ENCODE measurements at regions not wholly inside any gene's neighbourhood (a gene's known extent, or its start where the extent isn't known, plus 50 kb on each side); places are given as distances from the start of the nearest gene placed in this dataset.

GRCh38 chr9:16252616-16253015, 617.9 kb downstream of the BNC2 start:
- no peaks in the 10 kb centered on the region for H3K27me3 ChIP-seq (ENCODE audit: control insufficient read depth, insufficient read depth, low read length)

GRCh38 chr9:16254674-16255073, 615.8 kb downstream of the BNC2 start:
- no peak for DNase-seq
- no peak overlapping the region for H3K27ac ChIP-seq (ENCODE audit: low read length)
- H3K36me3 ChIP-seq (ENCODE audit: control insufficient read depth, insufficient read depth, low read length), result no peaks in the 10 kb centered on the region
- no peaks in the 10 kb centered on the region for H3K9me3 ChIP-seq (ENCODE audit: control insufficient read depth, low read depth, low read length)
- WGBS (ENCODE audit: insufficient coverage, low lambda C conversion rate), result no CpG with 5 or more reads among the region's 4 CpGs
- no peak overlapping the region for H3K4me3 ChIP-seq (ENCODE audit: low read length)
- no peaks in the 10 kb centered on the region for H3K4me1 ChIP-seq (ENCODE audit: control insufficient read depth, insufficient read depth, low read length)
- no peaks in the 10 kb centered on the region for H3K27me3 ChIP-seq (ENCODE audit: control insufficient read depth, insufficient read depth, low read length)

More at GRCh38 chr9:16252616-16253015, 617.9 kb downstream of the BNC2 start:
- Histone ChIP-seq H3K27ac (ENCODE audit: low read length) (no peak overlapping the region), H3K36me3 (ENCODE audit: control insufficient read depth, insufficient read depth, low read length) (no peaks in the 10 kb centered on the region), H3K4me3 (ENCODE audit: low read length) (no peak overlapping the region), H3K9me3 (ENCODE audit: control insufficient read depth, low read depth, low read length) (no peaks in the 10 kb centered on the region), H3K4me1 (ENCODE audit: control insufficient read depth, insufficient read depth, low read length) (no peaks in the 10 kb centered on the region)
- 83% methylated on average over 1 of the region's 5 CpGs for WGBS (ENCODE audit: insufficient coverage, low lambda C conversion rate)
- DNase-seq, result no peak

- Histone ChIP-seq H3K36me3 (ENCODE audit: control insufficient read depth, insufficient read depth, low read length) (no peaks in the 10 kb centered on the region), H3K27ac (ENCODE audit: low read length) (no peak overlapping the region), H3K27me3 (ENCODE audit: control insufficient read depth, insufficient read depth, low read length) (no peaks in the 10 kb centered on the region), H3K4me1 (ENCODE audit: control insufficient read depth, insufficient read depth, low read length) (no peaks in the 10 kb centered on the region), H3K9me3 (ENCODE audit: control insufficient read depth, low read depth, low read length) (no peaks in the 10 kb centered on the region), H3K4me3 (ENCODE audit: low read length) (no peak overlapping the region)
- DNase-seq, result no peak
- WGBS (ENCODE audit: insufficient coverage, low lambda C conversion rate), result 70% methylated on average over 2 of the region's 4 CpGs
Observed at GRCh38 chr9:16255217-16255616, 615.3 kb downstream of the BNC2 start.

- no peaks in the 10 kb centered on the region for H3K27me3 ChIP-seq (ENCODE audit: control insufficient read depth, insufficient read depth, low read length)
- DNase-seq, result no peak
- H3K9me3 ChIP-seq (ENCODE audit: control insufficient read depth, low read depth, low read length), result no peaks in the 10 kb centered on the region
- H3K36me3 ChIP-seq (ENCODE audit: control insufficient read depth, insufficient read depth, low read length), result no peaks in the 10 kb centered on the region
- WGBS (ENCODE audit: insufficient coverage, low lambda C conversion rate), result no CpG with 5 or more reads among the region's 2 CpGs
- no peak overlapping the region for H3K27ac ChIP-seq (ENCODE audit: low read length)
- no peaks in the 10 kb centered on the region for H3K4me1 ChIP-seq (ENCODE audit: control insufficient read depth, insufficient read depth, low read length)
- H3K4me3 ChIP-seq (ENCODE audit: low read length), result no peak overlapping the region
Observed at GRCh38 chr9:16257604-16258003, 612.9 kb downstream of the BNC2 start.

GRCh38 chr9:16258191-16258590, 612.3 kb downstream of the BNC2 start:
- WGBS (ENCODE audit: insufficient coverage, low lambda C conversion rate), result no CpG with 5 or more reads among the region's 12 CpGs
- Histone ChIP-seq H3K27me3 (ENCODE audit: control insufficient read depth, insufficient read depth, low read length) (no peaks in the 10 kb centered on the region), H3K4me1 (ENCODE audit: control insufficient read depth, insufficient read depth, low read length) (no peaks in the 10 kb centered on the region), H3K4me3 (ENCODE audit: low read length) (no peak overlapping the region), H3K27ac (ENCODE audit: low read length) (no peak overlapping the region), H3K9me3 (ENCODE audit: control insufficient read depth, low read depth, low read length) (no peaks in the 10 kb centered on the region), H3K36me3 (ENCODE audit: control insufficient read depth, insufficient read depth, low read length) (no peaks in the 10 kb centered on the region)
- DNase-seq, result no peak

GRCh38 chr9:16258708-16259107, 611.8 kb downstream of the BNC2 start:
- H3K4me1 ChIP-seq (ENCODE audit: control insufficient read depth, insufficient read depth, low read length), result no peaks in the 10 kb centered on the region
- H3K9me3 ChIP-seq (ENCODE audit: control insufficient read depth, low read depth, low read length), result no peaks in the 10 kb centered on the region
- no peaks in the 10 kb centered on the region for H3K36me3 ChIP-seq (ENCODE audit: control insufficient read depth, insufficient read depth, low read length)
- DNase-seq, result no peak
- H3K4me3 ChIP-seq (ENCODE audit: low read length), result no peak overlapping the region
- H3K27ac ChIP-seq (ENCODE audit: low read length), result no peak overlapping the region
- no peaks in the 10 kb centered on the region for H3K27me3 ChIP-seq (ENCODE audit: control insufficient read depth, insufficient read depth, low read length)
- 77% methylated on average over 4 of the region's 8 CpGs for WGBS (ENCODE audit: insufficient coverage, low lambda C conversion rate)

GRCh38 chr9:16262477-16263261, 607.8 kb downstream of the BNC2 start:
- no CpG with 5 or more reads among the region's 14 CpGs for WGBS (ENCODE audit: insufficient coverage, low lambda C conversion rate)
- H3K9me3 ChIP-seq (ENCODE audit: control insufficient read depth, low read depth, low read length), result no peaks in the 10 kb centered on the region
- H3K4me3 ChIP-seq (ENCODE audit: low read length), result no peak overlapping the region
- H3K27me3 ChIP-seq (ENCODE audit: control insufficient read depth, insufficient read depth, low read length), result no peaks in the 10 kb centered on the region
- H3K27ac ChIP-seq (ENCODE audit: low read length), result no peak overlapping the region
- DNase-seq, result no peak
- no peaks in the 10 kb centered on the region for H3K4me1 ChIP-seq (ENCODE audit: control insufficient read depth, insufficient read depth, low read length)
- H3K36me3 ChIP-seq (ENCODE audit: control insufficient read depth, insufficient read depth, low read length), result no peaks in the 10 kb centered on the region

- Histone ChIP-seq H3K9me3 (ENCODE audit: control insufficient read depth, low read depth, low read length) (no peaks in the 10 kb centered on the region), H3K27ac (ENCODE audit: low read length) (no peak overlapping the region), H3K4me3 (ENCODE audit: low read length) (no peak overlapping the region), H3K4me1 (ENCODE audit: control insufficient read depth, insufficient read depth, low read length) (no peaks in the 10 kb centered on the region), H3K27me3 (ENCODE audit: control insufficient read depth, insufficient read depth, low read length) (no peaks in the 10 kb centered on the region), H3K36me3 (ENCODE audit: control insufficient read depth, insufficient read depth, low read length) (no peaks in the 10 kb centered on the region)
- no peak for DNase-seq
- no CpG with 5 or more reads among the region's 5 CpGs for WGBS (ENCODE audit: insufficient coverage, low lambda C conversion rate)
Observed at GRCh38 chr9:16265688-16266087, 604.8 kb downstream of the BNC2 start.

- no peaks in the 10 kb centered on the region for H3K9me3 ChIP-seq (ENCODE audit: control insufficient read depth, low read depth, low read length)
- no peaks in the 10 kb centered on the region for H3K27me3 ChIP-seq (ENCODE audit: control insufficient read depth, insufficient read depth, low read length)
- peak in 1 of 2 donors; percentile 21 for DNase-seq
- H3K4me3 ChIP-seq (ENCODE audit: low read length), result peak overlapping the region; percentile 17
- no peaks in the 10 kb centered on the region for H3K36me3 ChIP-seq (ENCODE audit: control insufficient read depth, insufficient read depth, low read length)
- WGBS (ENCODE audit: insufficient coverage, low lambda C conversion rate), result no CpG with 5 or more reads among the region's 9 CpGs
- peak overlapping the region; percentile 66 for H3K27ac ChIP-seq (ENCODE audit: low read length)
- H3K4me1 ChIP-seq (ENCODE audit: control insufficient read depth, insufficient read depth, low read length), result no peaks in the 10 kb centered on the region
Observed at GRCh38 chr9:16266648-16267276, 603.7 kb downstream of the BNC2 start.

- peak overlapping the region; percentile 17 for H3K4me3 ChIP-seq (ENCODE audit: low read length)
- peak; percentile 61 to 91 for DNase-seq
- 33% methylated on average over 1 of the region's 10 CpGs for WGBS (ENCODE audit: insufficient coverage, low lambda C conversion rate)
Observed at GRCh38 chr9:16267281-16268066, 603.0 kb downstream of the BNC2 start.

More at GRCh38 chr9:16267281-16268066, 603.0 kb downstream of the BNC2 start:
- peak overlapping the region; percentile 66 for H3K27ac ChIP-seq (ENCODE audit: low read length)
- no peaks in the 10 kb centered on the region for H3K27me3 ChIP-seq (ENCODE audit: control insufficient read depth, insufficient read depth, low read length)
- no peaks in the 10 kb centered on the region for H3K4me1 ChIP-seq (ENCODE audit: control insufficient read depth, insufficient read depth, low read length)
- H3K36me3 ChIP-seq (ENCODE audit: control insufficient read depth, insufficient read depth, low read length), result no peaks in the 10 kb centered on the region
- no peaks in the 10 kb centered on the region for H3K9me3 ChIP-seq (ENCODE audit: control insufficient read depth, low read depth, low read length)
